HG03196 (cell line): ENCODE measurements at regions not wholly inside any gene's neighbourhood (a gene's known extent, or its start where the extent isn't known, plus 50 kb on each side); places are given as distances from the start of the nearest gene placed in this dataset.
A peak's percentile ranks its signal among the peaks of the same experiment; 100 is the strongest.

Experiments
- ATAC-seq: cut with Tn5 transposase; IDR thresholded peaks from one replicate; pipeline ENCODE4 v1.9.1; 2021; ENCODE audit not compliant: unreplicated experiment

GRCh38 chr12:125412506-125412905 lies 347.3 kb downstream of the AACS start:
- ATAC-seq, result no peak

DNA sequence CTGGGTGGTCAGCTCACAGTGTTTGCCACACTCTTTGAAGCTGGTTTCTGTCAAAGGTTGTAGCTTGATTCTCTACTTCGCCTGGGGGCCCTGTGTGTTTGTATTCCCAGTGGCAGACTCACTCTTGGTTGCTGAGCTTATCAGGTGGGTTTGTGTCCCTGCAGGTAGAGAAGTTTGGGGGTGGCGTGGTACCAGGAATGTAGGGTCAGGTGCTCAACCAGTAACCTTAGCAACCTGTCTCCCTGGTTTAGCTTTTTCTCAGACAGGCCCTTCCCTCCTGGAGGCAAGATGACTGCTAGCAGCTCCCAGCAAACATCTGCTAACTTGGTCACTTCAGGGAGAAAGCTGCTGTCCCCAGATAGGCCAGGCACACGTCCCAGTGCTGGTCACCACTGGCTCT lies 352.2 kb downstream of the AACS start:
- ATAC-seq, result no peak

- no peak for ATAC-seq
Observed at GRCh38 chr12:125418902-125419564, 353.8 kb downstream of the AACS start.

DNA sequence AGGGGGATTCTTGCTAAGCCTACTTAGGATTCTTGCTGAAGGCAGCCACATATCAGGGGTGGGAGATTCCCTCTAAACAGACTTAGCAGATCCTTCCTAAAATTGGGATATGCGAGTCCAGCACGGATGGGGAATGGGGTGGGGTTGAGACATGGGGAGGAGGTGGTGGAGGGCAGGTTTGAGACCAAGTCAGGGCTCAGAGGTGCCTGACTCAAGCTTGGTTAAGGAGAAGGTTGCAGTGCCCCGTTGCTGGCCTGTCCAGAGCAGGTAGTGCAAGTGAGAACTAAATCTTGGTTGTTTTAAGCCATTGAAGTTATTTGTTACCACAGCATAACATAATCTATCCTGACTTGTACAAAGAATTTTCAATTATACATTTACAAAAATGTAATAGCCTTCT lies 359.7 kb downstream of the AACS start:
- ATAC-seq, result no peak

GRCh38 chr12:125431516-125431915 lies 366.3 kb downstream of the AACS start:
- no peak for ATAC-seq

- no peak for ATAC-seq
Observed at GRCh38 chr12:125434131-125434530, 368.9 kb downstream of the AACS start.

GRCh38 chr12:125434936-125435443 lies 369.8 kb downstream of the AACS start:
- peak; percentile 71 for ATAC-seq

- no peak for ATAC-seq
Observed at GRCh38 chr12:125435871-125436270, 370.6 kb downstream of the AACS start.

- ATAC-seq, result no peak
Observed at GRCh38 chr12:125436686-125437085, 371.5 kb downstream of the AACS start.

GRCh38 chr12:125440399-125440798 lies 375.2 kb downstream of the AACS start:
- ATAC-seq, result no peak

DNA sequence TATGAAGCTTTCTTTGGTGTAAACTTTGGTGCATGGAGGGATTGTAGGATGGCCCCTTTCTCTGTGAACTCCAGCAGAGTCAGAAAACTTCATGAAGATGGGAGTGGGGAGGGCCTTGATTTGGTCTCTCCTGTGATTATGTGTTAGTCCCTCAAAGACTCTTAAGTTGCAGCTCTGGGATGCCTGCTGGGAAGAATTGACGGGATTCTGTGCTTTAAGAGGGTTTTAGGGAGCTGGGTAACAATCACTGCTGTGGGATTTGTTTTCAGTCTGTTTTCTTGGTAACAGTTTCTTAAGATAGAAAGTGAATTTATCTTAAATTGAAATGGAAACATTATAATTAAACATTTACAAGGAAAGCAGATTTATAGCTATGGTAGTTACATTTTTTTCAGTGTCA lies 378.1 kb downstream of the AACS start:
- no peak for ATAC-seq

- ATAC-seq, result no peak
Observed at GRCh38 chr12:125451408-125451807, 386.2 kb downstream of the AACS start.

DNA sequence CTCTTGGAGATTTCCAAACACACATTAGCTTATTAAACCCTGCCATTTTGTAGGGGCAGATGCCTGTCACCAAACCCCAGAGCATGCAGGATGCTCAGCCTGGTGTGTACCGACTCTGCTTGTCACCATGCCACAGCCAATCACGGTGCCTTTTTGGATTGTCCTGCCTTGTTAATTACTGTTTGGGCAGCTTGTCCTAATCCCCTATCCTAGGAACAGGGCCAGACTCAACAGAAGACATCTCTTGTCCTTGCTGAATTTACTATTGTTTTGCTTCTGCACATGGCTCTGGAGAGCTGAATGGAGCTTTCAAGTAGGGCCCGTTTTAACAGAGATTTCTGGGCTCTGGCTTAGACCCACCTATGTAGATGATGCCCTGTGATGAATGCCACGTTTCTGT lies 388.5 kb downstream of the AACS start:
- ATAC-seq, result no peak

GRCh38 chr12:125454291-125454690 lies 389.1 kb downstream of the AACS start:
- ATAC-seq, result no peak

DNA sequence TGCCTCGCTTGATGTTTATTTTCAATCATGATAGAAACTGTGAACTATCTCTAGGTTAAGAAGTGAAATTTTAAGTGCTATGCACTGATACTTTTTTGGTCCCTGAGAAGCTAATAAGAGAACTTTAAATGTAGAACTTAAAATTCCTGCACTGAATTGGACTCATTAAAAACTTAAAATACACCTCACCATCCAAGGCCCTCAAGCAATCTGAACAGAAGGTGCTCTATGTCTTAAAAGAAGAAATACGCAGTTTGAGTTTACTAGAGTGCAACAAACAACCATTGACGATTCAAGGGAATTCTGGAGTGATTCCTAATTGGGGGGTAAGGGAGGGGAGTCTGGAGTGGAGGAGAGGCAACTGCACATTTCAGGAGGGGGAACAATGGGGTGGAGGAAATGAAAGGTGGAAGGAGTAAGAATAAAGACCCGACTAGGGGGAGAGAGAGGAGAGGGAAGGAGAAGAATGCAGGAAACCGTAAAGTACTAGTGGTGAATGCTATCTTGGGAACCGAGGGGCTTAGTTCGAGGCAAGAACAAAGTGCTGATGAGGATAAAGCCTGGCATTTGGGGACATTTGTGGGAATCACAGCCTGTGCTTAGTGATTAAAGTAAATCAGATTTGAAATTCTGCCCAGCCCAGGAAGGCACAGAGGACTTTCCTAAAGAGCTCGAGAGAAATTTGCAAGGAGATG lies 389.7 kb downstream of the AACS start:
- no peak for ATAC-seq

DNA sequence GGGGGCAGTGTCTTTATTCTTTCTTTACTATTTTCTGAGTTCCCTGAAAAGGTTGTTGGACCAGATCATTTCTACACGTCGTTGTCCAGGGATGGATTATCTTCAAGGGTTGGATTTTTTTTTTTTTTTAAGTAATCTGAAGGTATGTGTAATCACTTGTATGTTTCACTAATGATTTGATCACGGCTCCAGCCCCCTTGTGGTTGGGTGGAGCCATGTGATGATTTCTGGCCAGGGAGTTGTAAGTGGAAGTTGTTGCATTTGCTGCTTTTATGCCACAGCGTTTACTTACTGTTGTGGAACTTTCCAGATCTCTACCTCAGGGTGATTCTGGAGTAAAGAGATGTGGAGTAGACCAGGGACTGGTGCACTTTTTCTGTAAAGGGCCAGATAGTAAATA lies 390.3 kb downstream of the AACS start:
- no peak for ATAC-seq

DNA sequence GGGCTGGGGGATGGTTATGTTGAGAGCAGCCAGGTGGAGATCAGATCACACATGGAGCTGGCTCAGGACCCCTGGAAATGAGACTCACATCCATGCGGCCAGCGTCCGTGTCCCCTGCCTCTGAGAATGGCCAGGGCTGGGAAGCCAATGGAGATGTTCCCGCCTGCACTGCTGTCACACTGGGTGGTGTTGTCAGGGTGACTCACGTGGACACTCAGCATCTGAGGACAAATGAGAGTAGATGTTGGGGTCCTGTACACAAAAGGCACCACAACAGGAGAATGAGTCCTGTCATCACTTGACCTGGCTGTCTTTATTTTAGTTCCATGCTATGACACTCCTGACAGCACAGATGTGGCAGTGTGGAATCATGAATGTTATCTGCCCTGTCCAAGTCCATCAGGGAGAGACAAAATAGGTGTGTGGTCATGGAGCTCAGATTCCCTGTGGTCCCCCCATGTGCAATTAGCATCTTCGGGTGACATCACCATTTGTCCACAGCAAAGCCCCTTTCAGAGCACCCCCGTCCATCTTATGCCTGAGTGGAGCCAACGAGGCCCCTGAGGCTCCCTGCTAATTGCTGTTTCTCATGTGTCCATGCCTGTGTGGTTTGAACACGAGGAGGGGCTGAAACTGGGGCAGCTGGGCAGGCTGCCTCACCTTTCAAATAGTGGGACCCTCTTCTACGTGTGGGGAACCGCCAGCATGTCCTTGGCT lies 393.5 kb downstream of the AACS start:
- no peak for ATAC-seq

GRCh38 chr12:125461831-125462230 lies 396.6 kb downstream of the AACS start:
- ATAC-seq, result no peak

DNA sequence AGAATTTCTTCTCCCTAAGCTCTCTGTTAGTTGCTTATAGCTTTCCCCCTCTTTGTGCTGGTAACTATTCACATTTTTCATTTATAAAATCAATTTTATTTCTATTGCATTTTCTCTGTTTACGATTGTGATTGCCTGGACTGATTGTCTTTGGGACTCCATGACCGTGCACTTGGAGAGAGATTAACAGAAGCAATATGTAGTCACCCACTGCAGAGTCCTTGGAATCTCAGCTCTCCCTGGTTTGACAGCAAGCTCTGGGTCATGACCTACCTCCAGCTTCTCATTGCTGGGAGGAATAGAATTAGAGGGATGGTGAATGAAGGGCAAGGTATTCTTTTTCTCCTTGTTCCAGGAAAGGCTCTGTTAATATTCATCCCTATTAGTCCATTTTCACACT lies 398.2 kb downstream of the AACS start:
- no peak for ATAC-seq

DNA sequence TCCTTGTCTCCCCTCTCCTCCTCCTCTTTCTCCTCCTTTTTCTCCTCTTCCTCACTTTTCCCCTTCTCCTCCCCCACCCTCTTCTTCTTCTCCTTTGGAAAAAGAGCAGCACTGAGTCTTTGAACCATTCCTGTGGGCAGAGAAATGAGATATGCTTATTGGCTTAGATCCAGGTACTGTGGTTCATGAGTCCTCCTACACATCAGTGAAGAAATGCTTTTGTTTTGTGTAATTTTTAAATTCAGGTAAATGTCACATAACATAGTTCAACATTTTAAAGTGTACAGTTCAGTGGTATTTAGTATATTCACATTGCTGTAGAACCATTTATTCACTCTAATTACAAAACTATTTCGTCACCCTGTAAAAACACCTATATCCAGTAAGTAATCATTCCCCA lies 402.1 kb downstream of the AACS start:
- no peak for ATAC-seq

GRCh38 chr12:125469683-125470082 lies 404.4 kb downstream of the AACS start:
- no peak for ATAC-seq
